ENCODE measurements at regions not wholly inside any gene's neighbourhood (a gene's known extent, or its start where the extent isn't known, plus 50 kb on each side); places are given as distances from the start of the nearest gene placed in this dataset.

DNA sequence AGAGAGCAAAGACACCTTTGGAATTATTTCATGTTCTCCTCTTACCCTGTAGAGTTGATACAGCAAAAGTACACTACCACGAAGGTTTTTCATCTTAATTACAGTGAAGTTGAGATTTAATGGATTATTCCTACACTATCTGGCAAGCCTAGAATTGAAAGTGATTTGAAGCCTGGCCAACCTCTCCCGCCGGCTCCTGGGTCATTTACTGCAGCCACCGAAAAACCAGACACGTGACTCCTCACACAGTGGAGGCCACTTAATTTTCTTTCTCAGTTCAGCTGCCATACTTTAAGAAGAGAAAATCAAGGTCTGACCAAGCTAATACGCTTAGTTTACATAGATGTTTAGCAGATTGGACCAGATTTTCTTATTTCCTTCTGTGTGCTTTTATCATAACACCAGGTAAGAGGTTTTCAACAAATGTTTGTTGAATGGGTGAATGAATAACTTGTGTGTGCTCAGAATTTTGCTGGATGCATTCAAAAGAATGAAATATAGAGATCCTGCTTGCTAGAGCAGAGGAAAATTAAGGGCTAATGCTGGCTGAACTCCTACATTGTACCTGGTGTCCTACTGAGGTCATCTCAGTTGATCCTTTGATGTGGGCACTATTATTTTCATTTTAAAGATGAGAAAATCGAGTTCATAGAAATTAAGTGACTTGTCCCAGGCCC, 97.2 kb upstream of the PDE10A start:
- TF ChIP-seq, protein P1, sequence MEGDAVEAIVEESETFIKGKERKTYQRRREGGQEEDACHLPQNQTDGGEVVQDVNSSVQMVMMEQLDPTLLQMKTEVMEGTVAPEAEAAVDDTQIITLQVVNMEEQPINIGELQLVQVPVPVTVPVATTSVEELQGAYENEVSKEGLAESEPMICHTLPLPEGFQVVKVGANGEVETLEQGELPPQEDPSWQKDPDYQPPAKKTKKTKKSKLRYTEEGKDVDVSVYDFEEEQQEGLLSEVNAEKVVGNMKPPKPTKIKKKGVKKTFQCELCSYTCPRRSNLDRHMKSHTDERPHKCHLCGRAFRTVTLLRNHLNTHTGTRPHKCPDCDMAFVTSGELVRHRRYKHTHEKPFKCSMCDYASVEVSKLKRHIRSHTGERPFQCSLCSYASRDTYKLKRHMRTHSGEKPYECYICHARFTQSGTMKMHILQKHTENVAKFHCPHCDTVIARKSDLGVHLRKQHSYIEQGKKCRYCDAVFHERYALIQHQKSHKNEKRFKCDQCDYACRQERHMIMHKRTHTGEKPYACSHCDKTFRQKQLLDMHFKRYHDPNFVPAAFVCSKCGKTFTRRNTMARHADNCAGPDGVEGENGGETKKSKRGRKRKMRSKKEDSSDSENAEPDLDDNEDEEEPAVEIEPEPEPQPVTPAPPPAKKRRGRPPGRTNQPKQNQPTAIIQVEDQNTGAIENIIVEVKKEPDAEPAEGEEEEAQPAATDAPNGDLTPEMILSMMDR (IDR thresholded peaks at IDR 0.05), result no peak
- TF ChIP-seq POLR2A (IDR thresholded peaks at IDR 0.05), result no peak

All from uterus (tissue), 2 donors.